NAMALWA (cell line): ENCODE measurements at regions not wholly inside any gene's neighbourhood (a gene's known extent, or its start where the extent isn't known, plus 50 kb on each side); places are given as distances from the start of the nearest gene placed in this dataset.

Source experiments
- DNase-seq: peaks from one replicate; pipeline ENCODE4 v3.0.0-alpha.2; 2015; ENCODE audit warnings: low spot score

GRCh38 chr4:22957774-22958309 is 265.1 kb downstream of the GBA3 start:
- DNase-seq = no peak

- DNase-seq = no peak
Measured at GRCh38 chr4:22949161-22949855, 256.6 kb downstream of the GBA3 start.

- DNase-seq = no peak
Measured at GRCh38 chr4:22947851-22948250, 255.1 kb downstream of the GBA3 start.

GRCh38 chr4:22942920-22943559 is 250.3 kb downstream of the GBA3 start:
- DNase-seq = no peak

GRCh38 chr4:22941688-22942375 is 249.1 kb downstream of the GBA3 start:
- no peak for DNase-seq

- DNase-seq = no peak
Measured at GRCh38 chr4:22932326-22932725, 239.6 kb downstream of the GBA3 start.

GRCh38 chr4:22922426-22922825 is 229.7 kb downstream of the GBA3 start:
- no peak for DNase-seq

- DNase-seq = no peak
Measured at GRCh38 chr4:22921936-22922335, 229.2 kb downstream of the GBA3 start.

- no peak for DNase-seq
Measured at GRCh38 chr4:22911285-22911684, 218.5 kb downstream of the GBA3 start.

- DNase-seq = no peak
Measured at GRCh38 chr4:22910200-22910599, 217.5 kb downstream of the GBA3 start.

GRCh38 chr4:22906045-22906444 is 213.3 kb downstream of the GBA3 start:
- no peak for DNase-seq

- DNase-seq = no peak
Measured at GRCh38 chr4:22903913-22904312, 211.2 kb downstream of the GBA3 start.

GRCh38 chr4:22901631-22902030 is 208.9 kb downstream of the GBA3 start:
- DNase-seq = no peak

- DNase-seq = no peak
Measured at GRCh38 chr4:22900876-22901275, 208.1 kb downstream of the GBA3 start.

- DNase-seq = peak; percentile 30
Measured at GRCh38 chr4:22897520-22898108, 204.9 kb downstream of the GBA3 start.

GRCh38 chr4:22895482-22895881 is 202.7 kb downstream of the GBA3 start:
- no peak for DNase-seq

GRCh38 chr4:22884157-22884556 is 191.4 kb downstream of the GBA3 start:
- no peak for DNase-seq

- DNase-seq = no peak
Measured at GRCh38 chr4:22881411-22881810, 188.7 kb downstream of the GBA3 start.

GRCh38 chr4:22877486-22878052 is 184.8 kb downstream of the GBA3 start:
- no peak for DNase-seq

GRCh38 chr4:22876270-22876669 is 183.5 kb downstream of the GBA3 start:
- DNase-seq = no peak

GRCh38 chr4:22875587-22876257 is 183.0 kb downstream of the GBA3 start:
- no peak for DNase-seq
